ENCODE measurements at regions not wholly inside any gene's neighbourhood (a gene's known extent, or its start where the extent isn't known, plus 50 kb on each side); places are given as distances from the start of the nearest gene placed in this dataset.

- no peak for TF ChIP-seq POLR2A (IDR thresholded peaks at IDR 0.05)
- no peak for TF ChIP-seq CTCF (IDR thresholded peaks at IDR 0.05)
Observed at GRCh38 chr9:89663614-89663970, 58.8 kb downstream of the GADD45G start.
